ENCODE measurements at regions not wholly inside any gene's neighbourhood (a gene's known extent, or its start where the extent isn't known, plus 50 kb on each side); places are given as distances from the start of the nearest gene placed in this dataset.

DNA sequence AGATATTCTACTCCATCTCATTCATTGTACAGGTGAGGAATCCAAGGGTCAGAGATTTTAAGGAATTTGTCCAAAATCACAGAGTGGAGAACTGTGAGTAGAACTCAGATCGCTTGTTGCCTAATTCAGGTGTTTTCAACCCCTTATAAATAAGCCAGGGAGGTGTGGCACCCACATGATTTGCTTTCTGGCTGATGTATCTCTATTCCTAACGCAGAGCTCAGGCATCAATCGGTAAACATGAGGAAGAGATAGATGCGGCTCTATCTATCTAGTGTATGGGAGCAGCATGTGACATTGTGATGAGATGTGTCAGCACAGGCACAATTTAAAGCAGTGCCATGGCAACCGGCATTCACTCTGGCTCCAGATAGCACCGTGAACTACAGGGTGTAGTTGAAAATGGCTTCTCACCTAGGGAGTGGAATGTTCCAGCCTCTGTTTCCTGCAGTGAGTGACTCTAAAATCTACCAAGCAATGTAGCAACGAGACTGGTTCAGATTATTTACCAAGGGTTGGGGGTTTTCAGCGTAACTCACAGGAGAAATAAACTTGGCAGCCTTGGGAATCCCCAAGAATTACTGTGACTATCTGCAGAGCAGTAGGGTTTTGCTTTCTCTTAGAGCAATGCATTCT lies 53.4 kb upstream of the SUB1 start:
- TF ChIP-seq BHLHE40 (IDR thresholded peaks at IDR 0.05; ENCODE audit: borderline replicate concordance) (no peak), TARDBP (IDR thresholded peaks at IDR 0.05) (no peak), NFRKB (IDR thresholded peaks at IDR 0.05) (no peak), HDGF (IDR thresholded peaks at IDR 0.05; ENCODE audit: borderline replicate concordance) (no peak), FOXA1 (IDR thresholded peaks at IDR 0.05) (no peak), SP1 (IDR thresholded peaks at IDR 0.05) (no peak), FOXK2 (IDR thresholded peaks at IDR 0.05) (no peak), ZNF384 (IDR thresholded peaks at IDR 0.05) (no peak), L3MBTL2 (conservative IDR thresholded peaks at IDR 0.05) (no peak)

Data from HEK293T (cell line).